ENCODE measurements at regions not wholly inside any gene's neighbourhood (a gene's known extent, or its start where the extent isn't known, plus 50 kb on each side); places are given as distances from the start of the nearest gene placed in this dataset.

- DNase-seq: no peak
Observed at GRCh38 chr15:36370731-36371112, 208.7 kb upstream of the CDIN1 start.

GRCh38 chr15:36371509-36371908 lies 207.9 kb upstream of the CDIN1 start:
- DNase-seq: no peak

- no peak for DNase-seq
Observed at GRCh38 chr15:36372968-36373367, 206.5 kb upstream of the CDIN1 start.

- DNase-seq: no peak
Observed at GRCh38 chr15:36373550-36373949, 205.9 kb upstream of the CDIN1 start.

GRCh38 chr15:36389107-36389506 lies 190.3 kb upstream of the CDIN1 start:
- no peak for DNase-seq

GRCh38 chr15:36390491-36390890 lies 188.9 kb upstream of the CDIN1 start:
- DNase-seq: no peak

- DNase-seq: no peak
Observed at GRCh38 chr15:36392676-36393266, 186.7 kb upstream of the CDIN1 start.

- no peak for DNase-seq
Observed at GRCh38 chr15:36398212-36398611, 181.2 kb upstream of the CDIN1 start.

- DNase-seq: no peak
Observed at GRCh38 chr15:36399276-36399675, 180.2 kb upstream of the CDIN1 start.

GRCh38 chr15:36400936-36401585 lies 178.4 kb upstream of the CDIN1 start:
- DNase-seq: no peak

GRCh38 chr15:36401586-36401966 lies 177.8 kb upstream of the CDIN1 start:
- DNase-seq: no peak

- DNase-seq: no peak
Observed at GRCh38 chr15:36403351-36403750, 176.1 kb upstream of the CDIN1 start.

GRCh38 chr15:36406366-36406765 lies 173.1 kb upstream of the CDIN1 start:
- no peak for DNase-seq

- DNase-seq: no peak
Observed at GRCh38 chr15:36406911-36407310, 172.5 kb upstream of the CDIN1 start.

- DNase-seq: no peak
Observed at GRCh38 chr15:36407647-36408046, 171.8 kb upstream of the CDIN1 start.

GRCh38 chr15:36409819-36410218 lies 169.6 kb upstream of the CDIN1 start:
- no peak for DNase-seq

- no peak for DNase-seq
Observed at GRCh38 chr15:36414670-36415069, 164.8 kb upstream of the CDIN1 start.

GRCh38 chr15:36415643-36416042 lies 163.8 kb upstream of the CDIN1 start:
- DNase-seq: no peak

GRCh38 chr15:36422631-36423030 lies 156.8 kb upstream of the CDIN1 start:
- DNase-seq: no peak

GRCh38 chr15:36426691-36427090 lies 152.7 kb upstream of the CDIN1 start:
- DNase-seq: no peak

- no peak for DNase-seq
Observed at GRCh38 chr15:36428102-36428845, 151.2 kb upstream of the CDIN1 start.

GRCh38 chr15:36429707-36430106 lies 149.7 kb upstream of the CDIN1 start:
- DNase-seq: no peak

- DNase-seq: no peak
Observed at GRCh38 chr15:36430280-36430679, 149.1 kb upstream of the CDIN1 start.

- no peak for DNase-seq
Observed at GRCh38 chr15:36430726-36431265, 148.6 kb upstream of the CDIN1 start.
